ENCODE measurements at regions not wholly inside any gene's neighbourhood (a gene's known extent, or its start where the extent isn't known, plus 50 kb on each side); places are given as distances from the start of the nearest gene placed in this dataset.

DNA sequence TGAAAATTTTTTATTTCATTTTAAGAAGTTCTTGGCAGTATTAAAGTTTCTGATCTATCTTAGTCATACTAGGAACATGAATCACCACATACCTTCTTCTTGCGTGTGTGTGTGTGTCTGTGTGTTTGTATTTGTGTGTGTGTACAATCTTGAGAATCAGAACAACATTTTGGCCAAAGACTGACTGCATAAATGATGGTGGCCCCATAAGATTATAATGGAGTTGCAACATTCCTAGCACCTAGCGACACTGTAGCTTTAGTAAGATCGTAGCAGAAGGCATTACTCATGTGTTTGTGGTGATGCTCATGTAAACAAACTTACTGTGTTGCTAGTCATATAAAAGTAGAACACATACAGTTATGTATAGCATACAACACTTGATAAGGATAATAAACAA, 205.4 kb downstream of the FAM76B start:
- TF ChIP-seq, protein P1, sequence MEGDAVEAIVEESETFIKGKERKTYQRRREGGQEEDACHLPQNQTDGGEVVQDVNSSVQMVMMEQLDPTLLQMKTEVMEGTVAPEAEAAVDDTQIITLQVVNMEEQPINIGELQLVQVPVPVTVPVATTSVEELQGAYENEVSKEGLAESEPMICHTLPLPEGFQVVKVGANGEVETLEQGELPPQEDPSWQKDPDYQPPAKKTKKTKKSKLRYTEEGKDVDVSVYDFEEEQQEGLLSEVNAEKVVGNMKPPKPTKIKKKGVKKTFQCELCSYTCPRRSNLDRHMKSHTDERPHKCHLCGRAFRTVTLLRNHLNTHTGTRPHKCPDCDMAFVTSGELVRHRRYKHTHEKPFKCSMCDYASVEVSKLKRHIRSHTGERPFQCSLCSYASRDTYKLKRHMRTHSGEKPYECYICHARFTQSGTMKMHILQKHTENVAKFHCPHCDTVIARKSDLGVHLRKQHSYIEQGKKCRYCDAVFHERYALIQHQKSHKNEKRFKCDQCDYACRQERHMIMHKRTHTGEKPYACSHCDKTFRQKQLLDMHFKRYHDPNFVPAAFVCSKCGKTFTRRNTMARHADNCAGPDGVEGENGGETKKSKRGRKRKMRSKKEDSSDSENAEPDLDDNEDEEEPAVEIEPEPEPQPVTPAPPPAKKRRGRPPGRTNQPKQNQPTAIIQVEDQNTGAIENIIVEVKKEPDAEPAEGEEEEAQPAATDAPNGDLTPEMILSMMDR (IDR thresholded peaks at IDR 0.05; ENCODE audit: low read length, missing control alignments) = no peak
- peak; percentile 36 for DNase-seq (ENCODE audit: low read depth)
- H3K4me3 ChIP-seq (replicated peaks; ENCODE audit: low read depth, low read length) = no peak overlapping the region

DNA sequence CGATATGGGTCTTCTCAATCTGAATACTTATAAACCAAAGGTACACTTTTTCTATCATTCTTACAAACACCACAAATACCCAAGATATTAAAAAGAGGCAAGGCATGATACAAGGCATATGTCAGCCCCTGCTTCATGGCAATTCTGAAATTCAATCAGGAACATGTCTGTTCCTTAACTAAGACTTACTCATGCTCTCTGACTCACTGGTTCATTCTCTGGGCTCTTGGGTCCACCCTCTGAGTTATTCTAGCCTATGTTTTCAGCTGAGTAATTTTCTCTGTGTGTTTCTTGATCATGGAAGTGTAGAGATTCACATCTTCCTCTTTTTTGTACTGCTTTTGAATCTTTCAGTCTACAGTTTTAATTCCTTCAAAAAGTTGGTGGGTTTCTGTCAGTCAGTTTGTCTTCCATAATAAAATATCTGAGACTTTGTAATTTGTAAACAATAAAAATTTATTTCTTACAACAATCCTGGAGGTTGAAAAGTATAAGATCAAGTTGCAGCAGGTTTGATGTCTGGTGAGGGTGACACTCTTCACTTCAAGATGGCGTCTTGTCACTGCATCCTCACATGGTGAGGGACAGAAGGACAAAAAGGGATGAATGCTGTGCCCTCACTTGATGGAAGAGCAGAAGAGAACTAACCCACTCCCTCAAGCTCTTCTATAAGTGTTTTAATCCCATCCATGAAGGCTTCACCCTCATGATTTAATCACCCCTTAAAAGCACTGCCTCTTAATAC, 211.7 kb downstream of the FAM76B start:
- no peak overlapping the region for H3K4me3 ChIP-seq (replicated peaks; ENCODE audit: low read depth, low read length)
- peak; percentile 52 for DNase-seq (ENCODE audit: low read depth)
- TF ChIP-seq, protein P1 (IDR thresholded peaks at IDR 0.05; ENCODE audit: low read length, missing control alignments) = no peak

DNA sequence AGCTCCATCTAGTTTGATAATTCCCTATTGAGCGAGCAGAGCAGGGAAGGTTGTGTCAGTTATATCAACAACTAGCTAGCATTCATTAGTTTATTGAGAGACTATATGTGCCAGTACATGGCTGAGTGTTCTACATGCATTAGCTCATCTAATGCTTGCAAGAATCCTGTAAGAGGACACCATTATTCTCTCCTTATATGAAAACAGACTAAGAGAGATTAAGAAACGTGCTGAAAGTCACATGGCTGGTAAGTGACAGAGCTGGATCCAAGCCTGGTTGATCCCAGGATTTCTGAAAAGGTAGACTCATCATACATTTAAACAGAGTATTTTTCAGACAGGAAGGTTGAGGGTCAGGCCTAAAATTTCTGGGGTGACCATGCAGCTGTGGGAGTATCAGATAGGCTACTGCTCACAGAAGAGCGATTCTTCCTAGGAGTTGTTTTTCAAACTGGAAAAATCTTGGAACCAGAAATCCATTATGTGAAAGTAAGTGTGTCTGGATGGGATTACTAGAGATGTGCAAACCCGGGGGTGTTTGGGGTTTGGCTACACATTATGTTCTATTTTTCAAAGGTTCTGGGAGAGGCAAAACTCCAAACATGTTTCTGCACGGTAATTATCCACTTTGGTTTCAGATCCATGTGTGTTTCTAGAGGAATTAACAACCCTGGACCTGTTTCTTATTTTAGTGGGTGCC, 213.3 kb downstream of the FAM76B start:
- TF ChIP-seq, protein P1 (IDR thresholded peaks at IDR 0.05; ENCODE audit: low read length, missing control alignments) = no peak
- no peak for DNase-seq (ENCODE audit: low read depth)
- H3K4me3 ChIP-seq (replicated peaks; ENCODE audit: low read depth, low read length) = no peak overlapping the region

DNA sequence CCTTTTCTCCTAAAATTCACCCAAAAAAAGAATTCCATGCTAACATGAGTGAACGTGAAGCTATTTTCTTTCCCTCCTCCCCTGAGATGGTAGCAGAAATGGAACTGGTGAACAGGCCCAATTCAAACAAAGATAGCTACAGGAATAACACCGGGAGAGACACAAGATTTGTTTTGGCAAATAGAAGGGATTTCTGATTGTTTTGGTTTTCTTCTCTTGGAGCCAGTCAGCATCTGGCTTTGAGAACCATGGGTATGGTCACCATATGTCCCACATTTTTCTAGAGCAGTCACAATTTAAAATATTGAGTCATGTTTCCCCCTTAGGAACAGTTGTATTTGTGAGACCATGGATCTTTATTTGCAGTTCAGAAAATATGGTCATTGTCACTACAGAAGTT, 214.1 kb downstream of the FAM76B start:
- TF ChIP-seq, protein P1 (IDR thresholded peaks at IDR 0.05; ENCODE audit: low read length, missing control alignments) = no peak
- no peak for DNase-seq (ENCODE audit: low read depth)
- no peak overlapping the region for H3K4me3 ChIP-seq (replicated peaks; ENCODE audit: low read depth, low read length)

DNA sequence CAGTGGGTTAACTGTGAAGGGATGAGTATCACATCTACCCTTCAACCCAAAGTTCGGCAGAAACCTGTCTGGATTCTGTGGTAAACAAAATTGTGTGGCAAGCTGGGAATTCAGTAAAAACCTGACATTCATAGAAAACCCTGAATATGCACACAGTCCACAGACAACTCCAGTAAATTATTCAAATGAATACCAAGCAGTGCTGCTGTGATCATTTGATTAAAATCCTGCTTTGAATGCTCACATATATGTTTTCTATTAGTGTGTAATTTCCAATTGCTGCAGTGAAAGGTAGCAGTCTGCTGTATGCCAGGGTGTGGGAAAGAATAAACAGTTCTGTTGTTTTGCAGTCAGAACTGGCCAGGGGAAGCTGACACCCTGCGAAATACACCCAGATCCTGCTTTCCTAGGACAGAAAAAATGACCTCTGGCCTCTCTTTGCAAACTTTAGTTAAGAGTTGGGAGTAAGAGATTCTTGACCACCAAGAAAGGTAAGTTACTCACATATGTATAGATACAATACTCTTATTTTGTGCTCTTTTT, 217.8 kb downstream of the FAM76B start:
- no peak for DNase-seq (ENCODE audit: low read depth)
- TF ChIP-seq, protein P1 (IDR thresholded peaks at IDR 0.05; ENCODE audit: low read length, missing control alignments) = no peak
- no peak overlapping the region for H3K4me3 ChIP-seq (replicated peaks; ENCODE audit: low read depth, low read length)

DNA sequence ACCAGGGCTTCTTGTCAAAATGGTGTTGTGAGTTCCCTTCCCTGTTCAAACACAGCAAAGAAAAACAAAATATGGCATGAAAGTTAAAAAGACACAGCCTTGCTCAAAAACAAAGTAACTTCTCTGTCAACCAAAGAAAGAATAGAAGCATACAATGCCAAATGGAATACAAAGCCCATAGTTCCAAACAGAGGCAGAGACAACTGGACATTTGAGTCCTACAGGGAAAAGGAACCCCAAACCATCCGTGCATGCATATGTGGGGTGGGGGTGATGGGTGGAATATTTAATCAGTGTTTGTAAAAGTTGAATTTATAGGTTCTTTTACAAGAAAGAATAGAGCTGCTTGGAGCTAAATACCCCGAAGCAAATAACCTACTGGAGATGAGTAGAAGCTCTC, 218.7 kb downstream of the FAM76B start:
- H3K4me3 ChIP-seq (replicated peaks; ENCODE audit: low read depth, low read length) = no peak overlapping the region
- no peak for DNase-seq (ENCODE audit: low read depth)
- TF ChIP-seq, protein P1 (IDR thresholded peaks at IDR 0.05; ENCODE audit: low read length, missing control alignments) = no peak

Data from fibroblast of pulmonary artery (primary cell).